Stimulated activated CD4-positive, alpha-beta T cell treated with anti-CD3 and anti-CD28 coated beads, Interleukin-12 subunit alpha, Interleukin-12 subunit beta, amount 100 ng/mL, for 48 hours (primary cell): ENCODE measurements at regions not wholly inside any gene's neighbourhood (a gene's known extent, or its start where the extent isn't known, plus 50 kb on each side); places are given as distances from the start of the nearest gene placed in this dataset.
"Not testable (repeated sequence)": the region's sequence is repeated elsewhere in the genome, so short reads cannot be mapped to it uniquely, and the experiment has no call there.

Source experiments
- DNase-seq, 3 donors: peaks; one replicate each; pipeline ENCODE4 v3.0.0-alpha.2; 2020; ENCODE audit warnings: low read depth in 2 of 3, low spot score in 1 of 3

DNA sequence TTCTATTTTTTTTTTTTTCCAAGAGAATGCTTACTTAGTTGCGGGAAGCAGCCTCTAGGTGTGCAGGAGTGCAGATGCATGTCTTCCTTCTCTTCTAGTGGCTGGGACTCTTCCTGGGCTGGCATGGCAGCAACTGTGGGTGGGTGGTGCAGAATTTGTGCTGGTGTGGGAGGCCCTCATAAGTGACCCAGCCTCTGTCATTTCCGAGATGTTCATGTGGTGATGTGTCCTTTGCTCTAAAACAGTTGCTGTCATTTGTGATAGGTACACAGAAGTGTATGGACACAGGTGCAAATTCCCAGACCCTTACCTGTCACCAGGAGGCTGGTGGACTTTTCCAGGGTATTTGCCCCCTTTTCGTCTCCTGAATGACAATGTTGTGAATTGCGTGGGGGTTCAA, 367.7 kb downstream of the KCNRG start:
- no peak for DNase-seq

- no peak for DNase-seq
These were observed 369.5 kb downstream of the KCNRG start for GRCh38 chr13:50384724-50385123.

DNA sequence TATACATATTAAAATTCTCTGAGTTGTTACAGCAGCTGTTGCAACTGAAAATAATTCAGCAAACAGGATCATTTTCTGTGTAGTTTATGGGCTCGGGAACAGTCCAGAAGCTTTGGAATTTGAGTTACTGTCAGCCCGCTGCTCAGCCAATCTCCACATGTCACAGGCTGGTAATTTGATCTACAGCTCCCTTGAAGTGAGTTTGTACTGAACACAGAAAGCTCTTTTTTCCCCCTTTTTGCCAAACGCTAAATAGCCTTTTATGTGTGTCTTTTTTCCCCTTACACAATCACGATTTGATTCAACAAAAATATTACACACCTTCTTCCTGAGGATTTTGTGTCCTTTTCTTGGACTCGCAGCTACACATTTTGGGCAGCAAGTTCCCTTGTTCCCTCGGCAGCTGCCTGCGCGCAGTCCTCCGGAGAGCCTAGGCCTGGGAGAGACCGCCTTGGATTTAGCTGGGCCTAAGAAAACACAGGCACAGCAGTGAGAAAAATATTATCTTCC, 371.4 kb downstream of the KCNRG start:
- DNase-seq, result no peak

GRCh38 chr13:50387051-50387581, 371.9 kb downstream of the KCNRG start:
- no peak for DNase-seq

DNA sequence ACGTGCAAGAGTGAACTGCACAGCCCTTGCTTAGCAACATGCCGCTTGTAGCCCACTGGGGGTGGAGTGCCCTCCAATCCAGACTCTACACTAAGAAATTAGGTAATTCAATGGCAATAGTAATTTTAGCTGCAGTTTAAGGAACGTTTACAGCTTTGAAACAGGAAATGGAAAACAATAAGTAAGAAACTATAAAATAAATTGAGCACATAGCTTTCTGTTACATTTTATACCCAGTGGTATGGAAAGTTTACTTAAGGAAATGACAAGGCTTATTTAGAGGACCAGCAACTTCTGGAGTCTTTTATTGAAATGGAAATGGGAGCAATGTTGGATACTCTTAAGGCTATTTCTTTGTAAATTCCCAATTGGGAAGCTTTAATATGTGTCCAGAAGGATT, 373.2 kb downstream of the KCNRG start:
- DNase-seq, result no peak

DNA sequence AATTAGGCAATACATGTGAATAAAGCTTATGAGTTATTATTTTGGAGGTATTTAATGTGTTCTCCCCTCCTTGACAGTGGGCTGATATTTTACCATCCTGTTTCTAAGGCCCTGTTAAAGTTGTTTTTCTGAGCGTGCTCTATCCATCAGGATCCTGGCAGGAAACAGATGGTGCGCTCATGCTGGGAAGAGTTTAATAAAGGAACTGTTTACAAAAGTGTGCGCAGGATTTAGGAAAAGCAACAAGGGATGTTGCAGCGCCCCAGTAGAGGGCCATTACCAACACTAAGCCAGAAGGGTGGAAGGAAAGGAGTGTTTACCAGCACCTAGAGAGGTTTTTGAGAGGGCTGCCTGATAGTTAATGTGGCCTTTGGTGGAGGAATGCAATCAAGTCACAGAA, 374.5 kb downstream of the KCNRG start:
- DNase-seq, result no peak

- DNase-seq, result no peak
These were observed 375.4 kb downstream of the KCNRG start for GRCh38 chr13:50390503-50391248.

- no peak for DNase-seq
These were observed 377.7 kb downstream of the KCNRG start for GRCh38 chr13:50392977-50393376.

GRCh38 chr13:50393628-50394027, 378.4 kb downstream of the KCNRG start:
- no peak for DNase-seq

DNA sequence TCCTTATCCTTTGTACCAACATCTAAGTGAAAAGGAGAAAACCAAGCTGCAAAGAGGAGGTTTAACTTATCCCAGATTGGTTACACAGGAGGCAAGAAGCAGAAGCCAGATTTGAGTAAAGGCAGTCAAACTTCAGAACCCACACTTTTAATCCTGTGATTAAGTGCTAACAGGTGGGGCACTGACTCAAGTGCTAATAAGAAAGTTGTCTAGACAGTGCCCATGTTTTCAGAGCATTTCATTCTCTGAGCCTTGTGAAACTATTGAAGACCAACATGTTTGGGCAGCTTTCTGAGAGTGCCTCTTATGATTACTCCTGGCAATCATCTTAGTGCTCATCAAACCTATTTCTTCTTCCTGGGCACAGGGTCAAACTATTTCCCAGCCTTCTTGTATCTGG, 380.8 kb downstream of the KCNRG start:
- no peak for DNase-seq

GRCh38 chr13:50396618-50397017, 381.4 kb downstream of the KCNRG start:
- DNase-seq, result not testable (repeated sequence)

- no peak for DNase-seq
These were observed 384.9 kb downstream of the KCNRG start for GRCh38 chr13:50400035-50400726.

GRCh38 chr13:50401049-50401505, 385.8 kb downstream of the KCNRG start:
- DNase-seq, result no peak

GRCh38 chr13:50401721-50402465, 386.6 kb downstream of the KCNRG start:
- DNase-seq, result no peak

- DNase-seq, result no peak
These were observed 388.1 kb downstream of the KCNRG start for GRCh38 chr13:50403311-50403710.

DNA sequence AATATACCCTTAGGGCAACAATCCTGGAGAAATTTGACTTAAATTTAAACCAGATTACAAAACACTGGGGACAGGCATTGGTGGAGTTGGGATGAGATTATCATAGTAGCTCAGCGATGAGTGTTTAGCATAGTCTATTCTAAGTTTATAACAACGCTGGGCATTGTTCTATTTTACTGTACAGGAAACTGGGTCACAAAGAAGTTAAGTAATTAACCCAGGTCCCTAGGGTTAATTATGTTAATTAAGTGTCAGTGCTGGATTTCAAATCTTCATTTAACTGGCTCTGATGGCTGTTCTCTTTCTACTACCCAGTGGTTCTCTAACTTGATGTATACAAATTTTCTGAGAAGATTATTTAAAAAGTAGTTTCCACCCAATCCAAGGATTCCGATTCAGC, 388.9 kb downstream of the KCNRG start:
- DNase-seq, result no peak

DNA sequence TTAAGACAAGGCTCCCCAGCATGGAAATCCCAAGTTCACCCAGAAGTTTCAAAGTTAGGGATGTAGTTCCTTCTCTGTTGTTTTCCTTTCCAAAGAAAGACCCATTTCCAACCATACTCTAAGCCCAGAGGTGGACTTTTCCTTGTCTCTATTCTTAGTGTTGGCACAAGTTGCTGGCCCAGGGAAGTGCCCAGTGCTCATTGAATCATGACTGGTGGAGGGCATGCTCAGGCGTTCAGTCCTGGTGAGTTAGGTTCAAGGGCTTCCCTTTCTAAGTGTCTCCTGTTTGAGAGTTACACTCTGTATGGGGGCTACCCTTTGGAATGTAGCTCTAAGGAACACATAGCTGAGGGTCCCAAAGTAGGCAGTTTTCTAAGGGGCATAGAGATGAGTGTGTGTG, 389.5 kb downstream of the KCNRG start:
- DNase-seq, result no peak

- DNase-seq, result no peak
These were observed 391.6 kb downstream of the KCNRG start for GRCh38 chr13:50406831-50407230.

DNA sequence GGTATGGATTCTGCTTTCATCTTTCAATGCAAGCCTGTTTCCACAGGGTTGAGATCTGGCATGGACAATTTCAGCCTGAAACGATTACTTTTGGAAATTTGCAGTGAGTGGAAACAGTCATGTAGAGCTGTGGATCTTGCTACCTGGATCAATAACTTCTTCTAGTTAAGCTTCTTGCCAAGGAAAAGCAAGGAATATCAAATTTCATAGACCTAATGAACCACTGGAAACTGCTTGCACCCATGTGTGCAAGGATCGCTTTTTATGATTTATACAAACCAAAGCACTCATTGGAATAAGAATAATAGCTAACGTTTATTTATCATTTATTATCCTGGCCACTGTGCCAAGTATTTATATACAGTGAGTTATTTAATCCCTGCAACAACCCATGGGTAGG, 392.8 kb downstream of the KCNRG start:
- DNase-seq, result no peak

- DNase-seq, result no peak
These were observed 394.0 kb downstream of the KCNRG start for GRCh38 chr13:50409220-50409619.

DNA sequence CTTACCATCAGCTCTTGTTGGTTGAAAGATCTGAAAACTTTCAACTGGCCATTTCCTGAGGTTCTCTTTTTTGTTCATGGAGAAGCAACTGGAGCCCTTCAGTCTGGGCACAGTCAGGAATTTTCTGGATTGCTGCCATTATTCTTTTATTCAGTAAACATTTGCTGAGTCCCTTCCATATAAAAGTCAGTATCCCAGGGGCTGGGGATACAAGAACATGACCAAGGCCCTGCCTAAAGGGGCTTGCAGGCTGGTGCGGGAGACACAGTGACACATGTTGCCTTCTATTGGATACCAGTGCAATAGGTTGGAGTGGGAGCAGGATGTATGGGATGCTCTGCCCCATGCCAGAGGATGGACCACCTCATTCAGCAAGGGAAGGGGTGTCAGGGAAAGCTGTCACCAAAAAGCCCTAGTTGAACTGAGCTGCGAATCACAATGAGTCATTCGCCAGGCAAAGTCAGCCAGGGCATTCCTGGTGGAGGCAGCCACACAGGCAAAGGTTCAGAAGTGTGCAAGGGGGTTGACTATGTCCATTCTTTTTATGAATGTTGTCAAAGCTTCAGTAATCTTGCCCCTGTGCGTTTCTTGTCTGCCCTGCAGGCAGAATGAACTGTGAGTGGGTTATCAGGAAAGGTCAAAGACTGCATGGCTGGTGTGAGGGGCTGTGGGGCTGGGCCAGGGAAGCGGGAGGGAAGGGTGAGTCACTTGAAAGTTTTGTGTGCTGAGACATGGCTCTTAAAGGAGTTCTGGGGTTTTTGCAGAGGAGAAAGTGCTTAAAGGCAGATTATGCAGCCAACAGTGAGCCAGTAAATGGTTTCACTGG, 395.9 kb downstream of the KCNRG start:
- DNase-seq, result peak in 1 of 3 donors; percentile 4
